NCI-H1092 (cell line): ENCODE measurements at regions not wholly inside any gene's neighbourhood (a gene's known extent, or its start where the extent isn't known, plus 50 kb on each side); places are given as distances from the start of the nearest gene placed in this dataset.
"Not testable (repeated sequence)": the region's sequence is repeated elsewhere in the genome, so short reads cannot be mapped to it uniquely, and the experiment has no call there.

Source experiments
- DNase-seq: peaks from one replicate; lab custom pipeline; 2025; lab: John Stamatoyannopoulos, UW

DNA sequence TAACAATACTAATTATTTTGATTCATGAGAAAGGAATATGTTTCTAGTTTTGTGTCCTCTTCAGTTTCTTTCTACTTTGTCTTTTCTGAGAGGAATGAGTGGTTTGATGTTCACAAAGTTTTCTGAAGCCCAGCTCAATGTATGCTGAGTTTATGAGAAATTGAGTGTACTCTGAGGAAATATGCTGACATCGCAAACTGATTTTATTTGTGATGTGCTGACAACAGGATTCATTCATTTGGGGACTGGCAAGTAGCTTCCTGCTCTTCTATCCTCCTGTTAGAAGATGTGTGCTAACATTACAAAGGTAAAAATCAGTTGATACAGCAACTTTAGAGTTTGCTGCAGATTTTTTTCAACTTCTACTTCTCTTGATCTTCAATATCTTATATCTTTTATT lies 403.2 kb upstream of the CDH19 start:
- no peak for DNase-seq

- no peak for DNase-seq
These were observed 397.2 kb upstream of the CDH19 start for GRCh38 chr18:67001052-67001451.

DNA sequence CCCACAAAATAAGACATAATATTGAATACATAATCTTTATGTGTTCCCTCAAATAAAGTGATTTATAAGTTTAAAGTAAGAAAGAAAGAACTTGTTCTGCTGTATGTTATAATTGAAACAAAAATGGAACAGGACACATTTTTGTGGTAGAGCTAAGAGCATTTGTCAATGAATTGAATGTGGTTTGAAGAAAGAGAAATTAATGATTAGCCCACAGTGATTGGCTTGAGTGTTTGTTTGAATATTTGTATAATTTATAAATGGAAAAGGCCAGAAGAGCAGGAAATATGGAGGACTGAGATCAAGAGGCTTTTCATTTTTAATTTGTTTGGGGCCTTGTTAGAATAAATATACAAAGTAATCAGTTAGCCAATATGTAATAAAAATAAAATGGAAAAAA lies 395.1 kb upstream of the CDH19 start:
- no peak for DNase-seq

GRCh38 chr18:66995270-66995669 lies 391.4 kb upstream of the CDH19 start:
- DNase-seq = no peak

- DNase-seq = no peak
These were observed 390.9 kb upstream of the CDH19 start for GRCh38 chr18:66994790-66995189.

DNA sequence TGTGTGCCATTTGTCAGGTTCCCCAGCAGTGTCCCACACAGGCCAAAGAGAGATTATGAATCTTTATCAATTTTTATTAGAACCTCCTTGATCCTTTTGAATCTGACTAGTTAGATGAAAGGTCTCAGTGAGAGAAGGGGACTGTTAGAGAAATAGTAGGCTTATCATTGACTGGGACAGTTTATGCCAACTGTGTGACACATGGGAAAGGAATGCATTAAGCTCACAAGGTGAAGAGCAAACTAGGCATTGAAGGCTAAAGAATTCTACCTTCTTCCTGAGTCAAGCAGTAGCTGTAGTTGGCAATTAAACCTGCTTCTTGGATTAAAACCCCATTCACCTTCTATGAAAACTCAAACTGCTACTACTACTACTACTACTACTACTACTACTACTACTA lies 389.6 kb upstream of the CDH19 start:
- DNase-seq = no peak

DNA sequence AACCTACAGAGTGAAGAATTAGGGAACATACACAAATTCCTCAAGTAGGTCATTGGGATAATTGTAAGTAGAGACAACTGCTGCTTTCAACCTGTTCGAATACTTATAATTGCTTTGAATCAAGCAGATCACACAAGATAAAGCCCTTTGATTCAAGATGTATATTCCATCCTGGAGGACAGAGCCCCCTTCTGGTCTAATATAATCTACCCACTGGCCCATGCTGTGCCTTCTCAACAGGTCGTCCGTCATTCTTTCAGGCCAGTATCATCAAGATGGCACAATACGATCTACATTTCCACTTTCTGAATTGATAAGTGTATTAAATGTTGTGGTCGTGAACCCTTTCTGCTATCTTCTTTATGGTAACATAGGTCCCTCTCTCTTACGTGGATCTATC lies 387.0 kb upstream of the CDH19 start:
- DNase-seq = no peak

DNA sequence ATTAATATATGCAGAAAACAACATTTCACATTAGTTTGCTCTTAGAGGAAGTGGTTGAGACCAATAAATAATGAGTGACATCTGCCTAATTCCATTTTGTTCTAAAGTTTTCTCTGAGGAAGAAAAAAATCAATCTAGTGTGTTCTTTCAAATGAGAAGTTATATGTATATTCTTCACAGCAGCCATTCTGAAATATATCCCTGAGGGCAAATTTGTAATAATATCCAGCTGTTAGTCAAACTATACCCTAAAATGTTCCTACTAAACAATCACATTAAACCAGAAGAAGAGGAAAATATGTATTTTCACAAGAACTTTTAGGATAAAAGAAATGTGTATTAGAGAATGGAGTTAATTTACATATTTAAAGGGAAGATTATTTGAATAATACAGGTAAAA lies 375.1 kb upstream of the CDH19 start:
- DNase-seq = no peak

DNA sequence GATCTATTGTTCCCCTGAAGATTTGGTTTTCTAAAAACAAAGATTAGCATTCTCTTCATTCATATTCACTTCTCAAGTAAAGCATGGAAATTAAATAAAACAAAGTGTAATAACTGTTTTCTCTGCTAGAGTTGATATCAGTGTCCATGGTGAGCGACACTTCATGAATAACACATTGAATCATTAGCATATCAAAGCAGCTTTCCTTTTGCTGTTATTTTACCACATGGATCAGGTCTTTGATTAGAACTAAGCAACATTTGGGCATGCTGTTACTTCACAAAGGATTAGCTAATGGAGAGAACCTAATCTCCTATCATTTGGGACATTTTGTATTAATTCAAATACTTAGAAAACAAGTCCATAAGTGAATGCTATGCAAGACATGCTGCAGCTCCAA lies 368.8 kb upstream of the CDH19 start:
- DNase-seq = no peak

GRCh38 chr18:66971960-66972359 lies 368.1 kb upstream of the CDH19 start:
- DNase-seq = no peak

- no peak for DNase-seq
These were observed 362.3 kb upstream of the CDH19 start for GRCh38 chr18:66966171-66966570.

GRCh38 chr18:66958309-66958708 lies 354.4 kb upstream of the CDH19 start:
- DNase-seq = no peak

DNA sequence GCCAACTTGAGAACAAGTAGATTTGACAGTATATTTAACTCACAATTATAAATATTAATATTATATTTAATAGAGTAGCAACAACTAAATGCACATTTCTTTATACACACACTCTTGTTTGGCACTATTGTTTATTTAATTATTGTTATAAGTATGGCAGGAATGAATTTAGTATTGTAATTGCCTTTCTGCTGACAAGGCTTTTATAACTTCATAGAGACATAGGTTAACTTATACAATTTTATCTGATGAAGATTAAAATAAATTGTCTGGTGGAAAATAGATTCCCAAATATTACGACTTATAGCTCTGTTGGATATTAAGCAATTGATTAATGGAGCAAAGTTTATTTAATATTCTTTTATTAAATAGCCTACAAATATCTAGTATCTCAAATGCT lies 347.9 kb upstream of the CDH19 start:
- DNase-seq = no peak

DNA sequence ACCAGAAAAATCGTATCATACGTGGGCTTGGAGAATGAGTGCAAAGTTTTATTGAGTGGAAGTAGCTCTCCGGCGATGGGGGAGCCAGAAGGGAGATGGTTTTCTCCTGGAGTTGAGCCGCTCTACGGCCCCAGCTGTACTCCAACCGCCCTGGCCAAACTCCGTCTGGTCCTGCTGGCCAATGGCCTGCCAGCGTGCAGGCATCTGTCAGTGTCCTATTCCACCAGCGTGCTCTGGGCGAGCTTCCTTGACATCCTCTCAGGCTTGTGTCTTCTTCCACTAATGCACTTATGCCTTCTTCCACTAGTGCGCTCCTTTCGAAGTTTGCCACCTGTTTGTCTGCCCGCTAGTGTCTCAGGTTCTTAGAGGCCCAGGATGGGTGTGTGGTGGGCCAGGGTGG lies 345.5 kb upstream of the CDH19 start:
- no peak for DNase-seq

- no peak for DNase-seq
These were observed 333.7 kb upstream of the CDH19 start for GRCh38 chr18:66937546-66937945.

DNA sequence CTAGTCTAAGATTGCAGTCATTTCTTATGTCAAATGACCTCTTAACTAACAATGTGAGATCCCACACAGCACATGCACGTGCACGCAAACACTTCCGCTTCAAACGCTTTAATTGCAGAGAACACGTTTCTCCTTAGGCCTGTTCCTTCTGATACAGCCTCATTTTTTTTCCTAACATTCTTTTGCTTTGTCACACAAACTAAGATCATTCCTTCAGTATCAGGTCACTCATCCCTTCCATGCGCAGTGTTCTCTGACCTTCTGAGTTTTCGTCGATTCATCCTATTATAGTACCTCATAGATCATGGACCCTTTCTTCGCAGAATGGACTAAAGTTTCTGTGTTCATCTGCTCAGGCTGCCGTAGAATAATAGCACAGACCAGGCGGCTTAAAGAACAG lies 327.1 kb upstream of the CDH19 start:
- DNase-seq = no peak

DNA sequence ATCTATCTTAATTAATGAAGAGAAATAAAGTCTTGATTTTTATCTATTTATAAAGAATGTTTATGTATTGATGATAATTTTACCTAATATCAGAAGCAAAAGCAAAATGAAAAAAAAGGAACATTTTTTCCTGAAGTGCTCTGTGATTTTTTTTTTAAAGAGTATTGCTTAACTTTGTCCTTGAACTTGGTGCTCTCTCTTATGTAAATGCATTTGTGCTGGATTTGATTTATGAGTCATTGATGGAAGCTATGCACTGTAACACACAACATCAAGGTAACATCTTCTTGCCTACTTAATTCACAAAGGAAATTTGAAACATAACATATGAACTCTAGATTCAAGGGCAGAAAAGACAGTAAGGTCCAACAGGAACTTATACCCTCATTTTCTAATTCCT lies 312.9 kb upstream of the CDH19 start:
- DNase-seq = no peak

DNA sequence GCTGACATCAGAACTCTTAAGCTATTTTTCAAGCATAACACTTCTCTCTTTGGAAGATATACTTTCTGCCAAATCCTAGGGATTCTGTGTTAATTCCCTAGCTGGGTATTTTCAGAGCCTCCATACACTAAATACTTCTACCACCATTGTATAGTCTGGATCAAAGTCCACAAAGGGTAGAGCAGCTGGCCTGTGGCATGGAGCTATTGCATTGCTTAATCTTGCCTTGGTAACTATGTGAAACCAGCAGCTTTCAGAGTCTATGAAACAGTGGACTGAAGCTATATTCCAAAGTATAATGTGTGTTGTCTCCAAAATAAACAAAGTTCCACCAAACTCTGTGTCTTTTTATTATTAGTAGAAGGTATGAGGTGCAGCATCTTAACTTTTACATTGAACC lies 296.9 kb upstream of the CDH19 start:
- DNase-seq = no peak

DNA sequence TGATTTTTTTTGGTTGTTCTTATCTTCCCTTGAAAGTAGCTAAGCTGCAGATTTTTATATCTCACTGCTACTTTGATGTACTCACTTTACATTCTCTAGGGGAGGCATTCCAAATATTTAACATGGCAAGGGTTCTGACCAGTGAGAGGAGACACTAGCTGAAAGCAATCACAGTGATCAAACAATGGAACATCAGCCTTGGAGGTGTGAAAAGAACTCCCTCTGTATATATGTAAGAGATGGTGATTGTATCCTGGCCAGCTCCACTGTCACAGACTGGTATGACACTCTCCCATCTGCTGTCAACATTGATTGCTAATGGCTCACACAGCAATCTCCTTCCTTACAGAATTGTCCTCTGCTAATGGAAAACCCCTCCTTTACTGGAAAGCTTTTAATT lies 291.7 kb upstream of the CDH19 start:
- no peak for DNase-seq

GRCh38 chr18:66894851-66895250 lies 291.0 kb upstream of the CDH19 start:
- no peak for DNase-seq

GRCh38 chr18:66892388-66892787 lies 288.5 kb upstream of the CDH19 start:
- DNase-seq = not testable (repeated sequence)

GRCh38 chr18:66874812-66875474 lies 271.1 kb upstream of the CDH19 start:
- no peak for DNase-seq

- no peak for DNase-seq
These were observed 270.5 kb upstream of the CDH19 start for GRCh38 chr18:66874375-66874774.

DNA sequence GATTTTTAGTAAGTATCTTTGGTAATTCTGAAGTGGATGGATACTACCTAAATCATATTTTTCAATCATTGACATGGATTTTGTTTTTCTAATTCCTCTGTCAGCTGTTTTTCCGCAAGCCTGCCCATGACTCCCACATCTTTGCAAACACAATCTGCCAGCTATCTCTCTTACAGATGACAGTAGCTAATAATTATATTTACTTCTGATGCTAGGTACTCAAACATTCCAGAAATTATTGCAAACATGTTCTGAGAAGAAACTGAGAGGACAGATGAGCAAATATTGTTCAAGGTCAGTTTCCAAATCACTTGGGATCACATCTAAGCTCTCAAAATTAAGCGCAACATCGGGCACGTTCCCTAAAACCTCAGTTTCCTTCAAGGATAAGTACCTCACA lies 270.0 kb upstream of the CDH19 start:
- no peak for DNase-seq

- DNase-seq = peak; percentile 3
These were observed 268.4 kb upstream of the CDH19 start for GRCh38 chr18:66872277-66872676.
